Ishikawa (cell line): ENCODE measurements at regions not wholly inside any gene's neighbourhood (a gene's known extent, or its start where the extent isn't known, plus 50 kb on each side); places are given as distances from the start of the nearest gene placed in this dataset.

ENCODE experiments used
- CEBPB ChIP-seq: IDR thresholded peaks from 2 replicates; pipeline ENCODE4 v1.6.1; 2012
- CREB1 ChIP-seq: IDR thresholded peaks from 2 replicates; pipeline ENCODE4 v1.6.1; 2012; ENCODE audit warnings: low read depth
- EGR1 ChIP-seq: IDR thresholded peaks from 2 replicates; pipeline ENCODE4 v1.6.1; 2012
- EP300 ChIP-seq: IDR thresholded peaks from 2 replicates; pipeline ENCODE4 v1.6.1; 2012; ENCODE audit warnings: borderline replicate concordance
- FOXM1 ChIP-seq: IDR thresholded peaks from 2 replicates; pipeline ENCODE4 v1.6.1; 2012; ENCODE audit warnings: low read depth, borderline replicate concordance
- NFIC ChIP-seq: IDR thresholded peaks from 2 replicates; pipeline ENCODE4 v1.6.1; 2012
- RAD21 ChIP-seq: IDR thresholded peaks from 2 replicates; pipeline ENCODE4 v1.6.1; 2012; ENCODE audit warnings: low read depth
- TAF1 ChIP-seq: IDR thresholded peaks from 2 replicates; pipeline ENCODE4 v1.6.1; 2012; ENCODE audit warnings: low read depth, mild to moderate bottlenecking
- TCF12 ChIP-seq: IDR thresholded peaks from 2 replicates; pipeline ENCODE4 v1.6.1; 2012; ENCODE audit warnings: low read depth
- TEAD4 ChIP-seq: IDR thresholded peaks from 2 replicates; pipeline ENCODE4 v1.6.1; 2012
- USF1 ChIP-seq: IDR thresholded peaks from 2 replicates; pipeline ENCODE4 v1.6.1; 2012
- YY1 ChIP-seq: IDR thresholded peaks from 2 replicates; pipeline ENCODE4 v1.6.1; 2012; ENCODE audit warnings: low read depth
- ZBTB7A ChIP-seq: IDR thresholded peaks from 2 replicates; pipeline ENCODE4 v1.6.1; 2012; ENCODE audit warnings: low read depth
- TF ChIP-seq, protein P1 (sequence below): IDR thresholded peaks from 2 replicates; pipeline ENCODE4 v1.6.1; 2012; ENCODE audit warnings: low read depth, mild to moderate bottlenecking
- TF ChIP-seq, protein P2 (sequence below): IDR thresholded peaks from 2 replicates; pipeline ENCODE4 v1.6.1; 2012

GRCh38 chrX:125378205-125378604, 58.5 kb downstream of the TEX13C start:
- no peak for TF ChIP-seq FOXM1
- TF ChIP-seq EGR1, result no peak
- no peak for TF ChIP-seq TCF12
- TF ChIP-seq NFIC, result no peak
- TF ChIP-seq EP300, result no peak
- no peak for TF ChIP-seq USF1
- TF ChIP-seq TEAD4, result no peak
- no peak for TF ChIP-seq RAD21
- TF ChIP-seq ZBTB7A, result no peak
- TF ChIP-seq YY1, result no peak
- TF ChIP-seq CREB1, result no peak
- TF ChIP-seq, protein P1, sequence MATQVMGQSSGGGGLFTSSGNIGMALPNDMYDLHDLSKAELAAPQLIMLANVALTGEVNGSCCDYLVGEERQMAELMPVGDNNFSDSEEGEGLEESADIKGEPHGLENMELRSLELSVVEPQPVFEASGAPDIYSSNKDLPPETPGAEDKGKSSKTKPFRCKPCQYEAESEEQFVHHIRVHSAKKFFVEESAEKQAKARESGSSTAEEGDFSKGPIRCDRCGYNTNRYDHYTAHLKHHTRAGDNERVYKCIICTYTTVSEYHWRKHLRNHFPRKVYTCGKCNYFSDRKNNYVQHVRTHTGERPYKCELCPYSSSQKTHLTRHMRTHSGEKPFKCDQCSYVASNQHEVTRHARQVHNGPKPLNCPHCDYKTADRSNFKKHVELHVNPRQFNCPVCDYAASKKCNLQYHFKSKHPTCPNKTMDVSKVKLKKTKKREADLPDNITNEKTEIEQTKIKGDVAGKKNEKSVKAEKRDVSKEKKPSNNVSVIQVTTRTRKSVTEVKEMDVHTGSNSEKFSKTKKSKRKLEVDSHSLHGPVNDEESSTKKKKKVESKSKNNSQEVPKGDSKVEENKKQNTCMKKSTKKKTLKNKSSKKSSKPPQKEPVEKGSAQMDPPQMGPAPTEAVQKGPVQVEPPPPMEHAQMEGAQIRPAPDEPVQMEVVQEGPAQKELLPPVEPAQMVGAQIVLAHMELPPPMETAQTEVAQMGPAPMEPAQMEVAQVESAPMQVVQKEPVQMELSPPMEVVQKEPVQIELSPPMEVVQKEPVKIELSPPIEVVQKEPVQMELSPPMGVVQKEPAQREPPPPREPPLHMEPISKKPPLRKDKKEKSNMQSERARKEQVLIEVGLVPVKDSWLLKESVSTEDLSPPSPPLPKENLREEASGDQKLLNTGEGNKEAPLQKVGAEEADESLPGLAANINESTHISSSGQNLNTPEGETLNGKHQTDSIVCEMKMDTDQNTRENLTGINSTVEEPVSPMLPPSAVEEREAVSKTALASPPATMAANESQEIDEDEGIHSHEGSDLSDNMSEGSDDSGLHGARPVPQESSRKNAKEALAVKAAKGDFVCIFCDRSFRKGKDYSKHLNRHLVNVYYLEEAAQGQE, result no peak
- TF ChIP-seq, protein P2, sequence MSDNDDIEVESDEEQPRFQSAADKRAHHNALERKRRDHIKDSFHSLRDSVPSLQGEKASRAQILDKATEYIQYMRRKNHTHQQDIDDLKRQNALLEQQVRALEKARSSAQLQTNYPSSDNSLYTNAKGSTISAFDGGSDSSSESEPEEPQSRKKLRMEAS, result no peak
- TF ChIP-seq CEBPB, result no peak
- no peak for TF ChIP-seq TAF1

- TF ChIP-seq USF1, result no peak
- no peak for TF ChIP-seq NFIC
- TF ChIP-seq, protein P2, result no peak
- TF ChIP-seq, protein P1, result no peak
Measured at GRCh38 chrX:125378770-125379169, 59.1 kb downstream of the TEX13C start.

DNA sequence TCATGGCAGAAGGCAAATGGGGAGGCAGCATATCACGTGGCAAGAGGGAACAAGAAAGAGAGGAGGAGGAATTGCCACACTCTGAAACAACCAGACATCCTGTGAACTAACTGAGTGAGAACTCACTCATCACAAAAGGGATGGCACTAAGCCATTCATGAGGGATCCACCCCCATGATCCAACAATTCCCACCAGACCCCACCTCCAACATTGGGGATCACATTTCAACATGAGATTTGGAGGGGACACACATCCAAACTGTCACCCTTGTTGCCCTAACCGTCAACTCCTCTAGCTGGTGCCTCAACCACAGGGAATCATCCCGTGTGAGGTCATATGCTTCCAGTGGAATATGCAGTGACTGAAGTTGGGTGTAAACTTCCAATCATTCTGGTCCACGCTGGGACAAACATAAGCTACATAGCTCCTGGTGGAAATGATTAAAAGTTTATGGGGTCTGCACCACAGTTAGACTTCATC, 62.5 kb downstream of the TEX13C start:
- TF ChIP-seq ZBTB7A (no peak), TAF1 (no peak), CEBPB (no peak), USF1 (no peak), TCF12 (no peak), EGR1 (no peak), RAD21 (no peak)
- TF ChIP-seq, protein P1, result no peak

DNA sequence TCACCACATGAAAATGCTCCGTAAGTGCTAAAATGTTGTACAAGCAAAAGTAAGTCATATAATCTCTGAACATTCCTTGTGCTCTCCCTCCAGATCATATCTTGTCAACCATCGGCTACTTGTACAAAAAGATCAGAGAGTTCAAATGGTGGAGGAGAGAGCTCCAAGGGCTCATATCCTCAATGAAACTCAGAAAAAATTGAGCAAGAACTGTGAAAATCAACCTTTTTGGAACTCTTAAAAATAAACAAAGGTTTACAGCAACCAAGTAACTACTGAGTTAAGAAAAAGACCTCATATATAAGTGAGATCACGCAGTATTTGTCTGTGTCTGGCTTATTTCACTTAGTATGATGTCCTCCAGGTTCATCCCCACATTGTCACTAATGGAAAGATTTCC, 63.2 kb downstream of the TEX13C start:
- no peak for TF ChIP-seq RAD21
- TF ChIP-seq CREB1, result no peak
- no peak for TF ChIP-seq EP300
- TF ChIP-seq, protein P2, result no peak
- no peak for TF ChIP-seq TCF12
- TF ChIP-seq, protein P1, result no peak
- no peak for TF ChIP-seq TEAD4
